Lower lobe of right lung (tissue), 2 donors: ENCODE measurements at regions not wholly inside any gene's neighbourhood (a gene's known extent, or its start where the extent isn't known, plus 50 kb on each side); places are given as distances from the start of the nearest gene placed in this dataset.

ENCODE experiments used
- ATAC-seq, 2 donors: fragments of 200-7000 bp; cut with Tn5 transposase; one replicate each; pipeline ENCODE4 v1.9.1; 2020 to 2022; ENCODE audit warnings: mild to moderate bottlenecking in 2 of 2, moderate library complexity in 2 of 2
- DNase-seq: peaks from one replicate; pipeline ENCODE4 v3.0.0-alpha.2; 2020
- H3K27ac ChIP-seq: fragments of 200-600 bp; one replicate; pipeline ENCODE4 v1.8.0; 2022
- H3K27me3 ChIP-seq: fragments of 200-600 bp; one replicate; pipeline ENCODE4 v1.8.0; 2022; ENCODE audit warnings: low read depth
- H3K36me3 ChIP-seq: fragments of 200-600 bp; one replicate; pipeline ENCODE4 v1.8.0; 2022; ENCODE audit warnings: mild to moderate bottlenecking
- H3K4me1 ChIP-seq: fragments of 200-600 bp; one replicate; pipeline ENCODE4 v1.8.0; 2022
- H3K4me3 ChIP-seq: fragments of 200-600 bp; one replicate; pipeline ENCODE4 v1.8.0; 2022; ENCODE audit warnings: mild to moderate bottlenecking
- H3K9me3 ChIP-seq: fragments of 200-600 bp; one replicate; pipeline ENCODE4 v1.8.0; 2022
- intact Hi-C: fragments of 100-400 bp; cut with DNase I; formaldehyde crosslinking; loops from one replicate; pipeline ENCODE4 v1.11.0; 2022
- TF ChIP-seq, protein P1 (sequence below): fragments of 200-600 bp; IDR thresholded peaks from one replicate; pipeline ENCODE4 v1.8.0; 2022; ENCODE audit warnings: antibody characterized with exemption, mild to moderate bottlenecking
- donor health status: DM: no; HTN: yes; CAD: no; lungs with severe emphysema.

DNA sequence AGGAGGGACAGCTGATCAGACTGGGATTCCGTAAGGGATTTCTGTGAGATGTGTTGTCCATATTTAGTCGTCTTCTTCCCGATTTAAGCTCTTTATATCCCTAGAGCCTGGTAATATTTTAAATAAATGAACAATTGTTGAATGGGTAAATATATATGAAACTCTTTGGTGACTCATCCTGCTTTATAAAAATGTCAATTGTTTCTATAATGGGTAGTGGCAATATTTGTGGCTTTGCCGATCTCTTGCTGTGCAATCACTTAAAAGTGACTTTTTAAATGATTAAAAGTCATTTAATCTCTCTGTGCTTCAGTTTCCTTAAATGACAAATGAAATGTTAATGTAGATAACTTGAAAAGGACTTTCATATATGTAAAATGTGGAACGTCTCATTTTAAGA lies 339.2 kb downstream of the RNF144A start:
- ATAC-seq (no peak), DNase-seq (no peak)
- Histone ChIP-seq H3K27me3 (no peaks in the 10 kb centered on the region), H3K4me1 (no peaks in the 10 kb centered on the region), H3K4me3 (no peak overlapping the region), H3K36me3 (no peaks in the 10 kb centered on the region), H3K27ac (no peak overlapping the region), H3K9me3 (no peaks in the 10 kb centered on the region)
- TF ChIP-seq, protein P1, sequence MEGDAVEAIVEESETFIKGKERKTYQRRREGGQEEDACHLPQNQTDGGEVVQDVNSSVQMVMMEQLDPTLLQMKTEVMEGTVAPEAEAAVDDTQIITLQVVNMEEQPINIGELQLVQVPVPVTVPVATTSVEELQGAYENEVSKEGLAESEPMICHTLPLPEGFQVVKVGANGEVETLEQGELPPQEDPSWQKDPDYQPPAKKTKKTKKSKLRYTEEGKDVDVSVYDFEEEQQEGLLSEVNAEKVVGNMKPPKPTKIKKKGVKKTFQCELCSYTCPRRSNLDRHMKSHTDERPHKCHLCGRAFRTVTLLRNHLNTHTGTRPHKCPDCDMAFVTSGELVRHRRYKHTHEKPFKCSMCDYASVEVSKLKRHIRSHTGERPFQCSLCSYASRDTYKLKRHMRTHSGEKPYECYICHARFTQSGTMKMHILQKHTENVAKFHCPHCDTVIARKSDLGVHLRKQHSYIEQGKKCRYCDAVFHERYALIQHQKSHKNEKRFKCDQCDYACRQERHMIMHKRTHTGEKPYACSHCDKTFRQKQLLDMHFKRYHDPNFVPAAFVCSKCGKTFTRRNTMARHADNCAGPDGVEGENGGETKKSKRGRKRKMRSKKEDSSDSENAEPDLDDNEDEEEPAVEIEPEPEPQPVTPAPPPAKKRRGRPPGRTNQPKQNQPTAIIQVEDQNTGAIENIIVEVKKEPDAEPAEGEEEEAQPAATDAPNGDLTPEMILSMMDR, result no peak
- intact Hi-C loops, result no loop called here

DNA sequence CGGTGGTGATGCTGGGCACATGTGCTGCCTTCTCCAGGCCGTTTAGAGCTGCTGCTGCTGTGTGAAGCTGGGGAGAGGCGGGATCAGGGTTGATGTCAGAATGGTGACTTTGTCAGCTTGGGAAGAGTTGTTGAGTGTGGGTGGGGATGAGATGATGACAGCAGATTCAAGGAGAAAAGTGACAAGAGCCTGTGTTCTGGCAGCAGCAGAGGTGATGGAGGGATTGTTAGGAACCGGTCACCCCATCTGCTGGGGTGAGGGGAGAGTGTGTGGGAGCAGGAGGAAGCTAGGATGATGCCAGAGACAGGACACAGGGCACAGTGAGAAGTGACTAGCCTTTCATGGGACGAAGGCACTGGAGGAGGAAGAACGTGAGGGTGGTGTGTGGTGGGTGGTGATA lies 345.5 kb downstream of the RNF144A start:
- TF ChIP-seq, protein P1, result no peak
- H3K27ac ChIP-seq, result no peak overlapping the region
- peak in 1 of 2 donors; percentile 20 for ATAC-seq
- no peaks in the 10 kb centered on the region for H3K9me3 ChIP-seq
- no peaks in the 10 kb centered on the region for H3K4me1 ChIP-seq
- intact Hi-C loops, result no loop called here
- no peak for DNase-seq
- H3K27me3 ChIP-seq, result no peaks in the 10 kb centered on the region
- H3K36me3 ChIP-seq, result no peaks in the 10 kb centered on the region
- H3K4me3 ChIP-seq, result no peak overlapping the region

DNA sequence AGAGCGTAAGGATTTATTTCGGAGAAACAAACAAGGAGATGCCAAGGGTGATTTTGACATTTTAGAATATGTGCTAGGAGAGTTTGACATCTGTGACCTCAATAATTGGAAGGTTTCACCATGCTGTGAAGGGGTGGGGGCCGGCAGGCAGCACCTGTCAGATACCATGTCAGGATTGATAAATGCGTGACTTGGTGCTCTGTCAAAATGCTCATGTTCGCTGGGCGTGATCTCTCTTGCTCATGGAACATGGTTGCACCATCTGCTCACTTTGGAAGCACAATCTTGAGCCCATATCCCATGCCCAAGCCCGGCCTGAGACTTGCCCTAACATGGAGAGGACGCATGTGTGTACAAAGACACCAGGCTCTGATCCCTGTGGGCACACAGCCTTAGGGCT lies 347.6 kb downstream of the RNF144A start:
- no peak for DNase-seq
- H3K9me3 ChIP-seq, result no peaks in the 10 kb centered on the region
- H3K27ac ChIP-seq, result no peak overlapping the region
- no peaks in the 10 kb centered on the region for H3K36me3 ChIP-seq
- ATAC-seq, result no peak
- intact Hi-C loops, result no loop called here
- H3K4me1 ChIP-seq, result no peaks in the 10 kb centered on the region
- TF ChIP-seq, protein P1, result no peak
- H3K4me3 ChIP-seq, result no peak overlapping the region
- H3K27me3 ChIP-seq, result no peaks in the 10 kb centered on the region

DNA sequence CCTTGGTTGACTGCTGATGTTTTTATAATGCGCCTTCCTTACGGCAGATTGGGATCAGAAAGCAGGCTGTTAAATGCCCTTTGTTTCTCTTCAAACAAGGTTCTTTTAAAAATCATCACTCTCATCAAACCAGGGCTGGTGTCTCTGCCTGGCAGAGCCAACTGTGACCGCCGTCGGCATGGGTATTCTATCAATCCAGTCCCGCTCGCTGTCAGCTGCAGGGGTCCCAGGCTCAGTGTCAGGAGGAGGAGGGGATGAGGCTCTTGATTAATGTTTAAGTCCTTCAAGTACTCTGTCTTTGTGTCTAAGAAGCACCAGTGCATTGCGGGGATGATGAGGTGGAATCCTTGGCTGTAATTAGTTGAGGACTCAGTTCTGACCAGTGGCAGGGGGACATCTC lies 348.1 kb downstream of the RNF144A start:
- TF ChIP-seq, protein P1, result no peak
- intact Hi-C loops, result no loop called here

DNA sequence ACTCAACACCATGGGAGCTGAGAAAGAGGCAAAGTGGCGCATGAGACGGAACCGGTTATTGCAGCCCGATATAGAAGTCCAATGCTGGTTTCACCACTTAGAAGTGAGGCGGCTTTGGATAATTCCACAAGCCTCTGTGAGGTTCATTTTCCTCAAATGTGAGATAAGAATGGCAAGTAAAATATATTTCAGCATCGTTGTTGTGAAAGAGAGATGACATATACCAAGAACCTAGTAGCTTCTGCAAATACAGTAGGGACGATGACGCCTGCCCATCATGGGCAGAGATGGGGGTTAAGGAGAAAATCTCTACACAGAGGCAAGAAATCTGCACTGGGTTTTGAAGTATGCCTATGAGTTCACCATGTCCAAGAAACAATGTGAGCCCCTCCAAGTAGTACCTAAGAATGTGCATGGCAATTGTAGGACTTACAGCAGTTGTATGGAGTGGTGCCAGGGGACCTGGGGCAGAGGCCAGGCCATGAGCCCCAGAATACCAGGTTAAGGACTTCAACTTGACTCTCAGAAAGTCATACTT lies 352.0 kb downstream of the RNF144A start:
- Histone ChIP-seq H3K27me3 (no peaks in the 10 kb centered on the region), H3K9me3 (no peaks in the 10 kb centered on the region), H3K4me3 (no peak overlapping the region), H3K36me3 (no peaks in the 10 kb centered on the region), H3K27ac (no peak overlapping the region), H3K4me1 (no peaks in the 10 kb centered on the region)
- DNase-seq (no peak), ATAC-seq (no peak)
- intact Hi-C loops, result no loop called here
- TF ChIP-seq, protein P1, result no peak

More for the DNA sequence above, 348.1 kb downstream of the RNF144A start:
- Histone ChIP-seq H3K9me3 (no peaks in the 10 kb centered on the region), H3K4me1 (no peaks in the 10 kb centered on the region), H3K4me3 (no peak overlapping the region), H3K36me3 (no peaks in the 10 kb centered on the region), H3K27ac (no peak overlapping the region), H3K27me3 (no peaks in the 10 kb centered on the region)
- ATAC-seq (no peak), DNase-seq (no peak)

DNA sequence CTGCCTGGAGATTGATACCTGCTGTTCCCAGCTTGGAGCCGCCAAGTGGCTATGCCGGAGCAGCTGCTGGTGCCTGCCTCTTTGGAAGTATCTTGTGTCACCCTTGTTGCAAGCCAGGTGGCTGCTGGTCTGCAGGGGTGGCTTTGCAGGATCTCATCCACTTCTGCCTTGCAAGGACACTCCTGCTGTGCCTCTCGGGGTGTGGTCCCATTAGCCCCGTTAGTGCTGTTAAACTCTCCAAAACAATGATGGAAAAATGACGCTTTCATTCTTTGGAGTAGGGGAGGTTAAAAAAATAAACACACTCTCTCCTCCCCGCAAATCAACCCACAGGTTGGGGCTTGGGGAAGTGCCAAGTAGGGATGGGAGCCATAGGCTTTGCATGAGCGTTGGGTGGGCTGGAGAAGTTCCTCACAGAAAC lies 352.8 kb downstream of the RNF144A start:
- Histone ChIP-seq H3K9me3 (no peaks in the 10 kb centered on the region), H3K4me1 (no peaks in the 10 kb centered on the region), H3K36me3 (no peaks in the 10 kb centered on the region), H3K4me3 (no peak overlapping the region), H3K27ac (no peak overlapping the region), H3K27me3 (no peaks in the 10 kb centered on the region)
- intact Hi-C loops, result no loop called here
- no peak for DNase-seq
- TF ChIP-seq, protein P1, result no peak
- ATAC-seq, result no peak
